Colonic mucosa (tissue), 4 donors: ENCODE measurements at regions not wholly inside any gene's neighbourhood (a gene's known extent, or its start where the extent isn't known, plus 50 kb on each side); places are given as distances from the start of the nearest gene placed in this dataset.

Experiments
- DNase-seq: peaks from one replicate; pipeline ENCODE4 v3.0.0-alpha.2; 2020
- H3K27ac ChIP-seq: fragments of 200-600 bp; one replicate; pipeline ENCODE4 v1.8.0; 2021
- H3K27me3 ChIP-seq: fragments of 200-600 bp; one replicate; pipeline ENCODE4 v1.8.0; 2021
- H3K36me3 ChIP-seq: fragments of 200-600 bp; one replicate; pipeline ENCODE4 v1.8.0; 2021
- H3K4me1 ChIP-seq: fragments of 200-600 bp; one replicate; pipeline ENCODE4 v1.8.0; 2021; ENCODE audit warnings: mild to moderate bottlenecking
- H3K4me3 ChIP-seq: fragments of 200-600 bp; one replicate; pipeline ENCODE4 v1.8.0; 2021
- H3K9ac ChIP-seq, 2 donors: one replicate each; pipeline ENCODE4 v1.7.0; 2013; ENCODE audit warnings: control low read depth in 2 of 2, low read depth in 2 of 2, low read length in 2 of 2
- H3K9me3 ChIP-seq: fragments of 200-600 bp; one replicate; pipeline ENCODE4 v1.8.0; 2021
- CTCF ChIP-seq: fragments of 200-600 bp; IDR thresholded peaks from one replicate; pipeline ENCODE4 v1.8.0; 2022; ENCODE audit warnings: antibody characterized with exemption, mild to moderate bottlenecking
- intact Hi-C: fragments of 100-400 bp; cut with DNase I; formaldehyde crosslinking; loops from one replicate; pipeline ENCODE4 v1.14.1; 2022
- donor health status: healthy.
- donor health status: DM: no; HTN: no; CAD: no.
- donor health status: DM: no; HTN: no; CAD: no.

DNA sequence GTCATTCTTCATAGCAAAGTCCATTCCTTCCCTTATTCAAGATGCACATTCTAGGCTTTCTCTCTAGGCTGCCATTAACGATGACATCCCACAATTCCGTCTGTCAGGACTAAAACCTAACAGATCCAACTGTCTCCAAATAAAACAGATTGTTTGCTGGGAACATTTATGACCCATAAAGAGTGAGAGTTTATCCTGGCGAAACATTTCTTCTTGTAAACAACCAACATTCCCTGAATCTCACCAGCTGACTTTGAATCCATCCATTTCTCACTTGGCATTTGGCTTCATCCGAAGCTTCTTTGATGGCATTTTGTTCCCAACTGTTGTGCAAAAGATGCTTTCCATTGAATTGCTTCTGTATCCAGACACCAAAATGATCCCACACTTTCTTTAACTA is 93.1 kb downstream of the OLIG3 start:
- Histone ChIP-seq H3K36me3 (no peaks in the 10 kb centered on the region), H3K9ac (no peak overlapping the region), H3K4me3 (no peak overlapping the region), H3K27me3 (no peaks in the 10 kb centered on the region), H3K9me3 (no peaks in the 10 kb centered on the region), H3K4me1 (no peaks in the 10 kb centered on the region), H3K27ac (no peak overlapping the region)
- intact Hi-C loops, result no loop called here
- DNase-seq, result no peak
- no peak for TF ChIP-seq CTCF

DNA sequence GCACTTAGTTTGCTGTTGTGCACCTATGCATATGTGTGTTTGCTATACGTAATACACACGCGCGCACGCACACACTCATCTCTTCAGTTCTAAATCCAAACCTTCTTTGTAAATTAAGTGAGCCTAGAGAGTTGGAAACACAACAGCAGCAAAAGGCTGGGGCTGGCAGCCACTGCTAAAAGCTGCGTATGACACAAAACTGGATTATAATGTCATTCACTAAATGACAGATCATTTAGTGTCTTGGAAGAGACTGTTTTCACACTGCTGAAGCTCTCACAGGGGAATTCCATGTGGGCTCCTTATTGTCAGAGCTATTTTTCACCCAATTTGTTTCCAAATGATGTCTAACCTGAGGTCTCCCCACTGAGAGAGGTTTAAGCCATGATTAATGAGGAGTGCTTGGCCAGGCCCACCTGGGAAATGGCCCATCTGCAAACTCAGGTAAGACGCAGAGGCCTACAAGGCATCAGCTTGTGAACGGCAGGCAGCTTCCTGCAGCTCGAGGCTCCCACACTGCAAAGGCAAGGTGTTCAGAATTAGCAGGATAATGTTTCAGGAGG is 94.2 kb downstream of the OLIG3 start:
- intact Hi-C loops, result no loop called here
- no peak for TF ChIP-seq CTCF
- no peaks in the 10 kb centered on the region for H3K27me3 ChIP-seq
- no peak for DNase-seq
- H3K27ac ChIP-seq, result no peak overlapping the region
- H3K36me3 ChIP-seq, result no peaks in the 10 kb centered on the region
- H3K4me1 ChIP-seq, result no peaks in the 10 kb centered on the region
- no peak overlapping the region for H3K9ac ChIP-seq
- H3K9me3 ChIP-seq, result no peaks in the 10 kb centered on the region
- no peak overlapping the region for H3K4me3 ChIP-seq

- Histone ChIP-seq H3K4me3 (no peak overlapping the region), H3K9me3 (no peaks in the 10 kb centered on the region), H3K27me3 (no peaks in the 10 kb centered on the region), H3K27ac (no peak overlapping the region), H3K9ac (no peak overlapping the region), H3K4me1 (no peaks in the 10 kb centered on the region), H3K36me3 (no peaks in the 10 kb centered on the region)
- no peak for TF ChIP-seq CTCF
- no peak for DNase-seq
- intact Hi-C loops, result no loop called here
Observed at GRCh38 chr6:137395316-137395715, 98.9 kb downstream of the OLIG3 start.

- no peak overlapping the region for H3K4me3 ChIP-seq
- TF ChIP-seq CTCF, result no peak
- DNase-seq, result no peak
- no peaks in the 10 kb centered on the region for H3K9me3 ChIP-seq
- intact Hi-C loops, result no loop called here
- H3K27ac ChIP-seq, result no peak overlapping the region
- no peak overlapping the region for H3K9ac ChIP-seq
- no peaks in the 10 kb centered on the region for H3K27me3 ChIP-seq
- no peaks in the 10 kb centered on the region for H3K36me3 ChIP-seq
- no peaks in the 10 kb centered on the region for H3K4me1 ChIP-seq
Observed at GRCh38 chr6:137391061-137391814, 103.0 kb downstream of the OLIG3 start.

- H3K9ac ChIP-seq, result no peak overlapping the region
- TF ChIP-seq CTCF, result no peak
- no peaks in the 10 kb centered on the region for H3K27me3 ChIP-seq
- no peaks in the 10 kb centered on the region for H3K36me3 ChIP-seq
- H3K4me1 ChIP-seq, result no peaks in the 10 kb centered on the region
- no peak overlapping the region for H3K4me3 ChIP-seq
- intact Hi-C loops, result no loop called here
- H3K9me3 ChIP-seq, result no peaks in the 10 kb centered on the region
- no peak overlapping the region for H3K27ac ChIP-seq
- DNase-seq, result no peak
Observed at GRCh38 chr6:137390334-137390733, 103.9 kb downstream of the OLIG3 start.
